DND-41 (cell line): ENCODE measurements at regions not wholly inside any gene's neighbourhood (a gene's known extent, or its start where the extent isn't known, plus 50 kb on each side); places are given as distances from the start of the nearest gene placed in this dataset.
"Not testable (repeated sequence)": the region's sequence is repeated elsewhere in the genome, so short reads cannot be mapped to it uniquely, and the experiment has no call there.

Experiments used
- ATAC-seq: fragments of 200-7000 bp; cut with Tn5 transposase; 3 replicates; pipeline ENCODE4 v1.9.1; 2021; ENCODE audit warnings: low read depth; ENCODE audit not compliant: insufficient read depth
- DNase-seq: peaks from one replicate; pipeline ENCODE4 v3.0.0-alpha.2; 2020
- H2AFZ ChIP-seq: 2 replicates; pipeline ENCODE4 v1.6.0; 2012; ENCODE audit warnings: low read depth, low read length
- H3K27ac ChIP-seq: 2 replicates; pipeline ENCODE4 v1.5.1; 2012; ENCODE audit warnings: low read length, inconsistent platforms
- H3K27me3 ChIP-seq: fragments of 200-600 bp; sonication (generic); 2 replicates; pipeline ENCODE4 v1.6.0; 2012; ENCODE audit warnings: low read length, mild to moderate bottlenecking, inconsistent platforms; ENCODE audit not compliant: insufficient read depth, poor library complexity
- H3K36me3 ChIP-seq: 2 replicates; pipeline ENCODE4 v1.5.1; 2012; ENCODE audit warnings: low read length, inconsistent platforms; ENCODE audit not compliant: insufficient read depth
- H3K4me1 ChIP-seq: 2 replicates; pipeline ENCODE4 v1.5.1; 2012; ENCODE audit warnings: mild to moderate bottlenecking, low read length; ENCODE audit not compliant: insufficient read depth
- H3K4me2 ChIP-seq: 2 replicates; pipeline ENCODE4 v1.6.0; 2012; ENCODE audit warnings: mild to moderate bottlenecking, moderate library complexity, low read length, inconsistent platforms; ENCODE audit not compliant: insufficient read depth
- H3K4me3 ChIP-seq, 2 experiments: fragments of 200-600 bp in 1 of 2; shearing (Covaris generic) in 1 of 2; 2 replicates each; pipeline ENCODE4 v1.5.1; 2012 to 2016; ENCODE audit warnings: inconsistent platforms in 2 of 2, low read length in 2 of 2, mild to moderate bottlenecking in 2 of 2, low read depth in 1 of 2, moderate library complexity in 1 of 2
- H3K79me2 ChIP-seq: 2 replicates; pipeline ENCODE4 v1.6.0; 2012; ENCODE audit warnings: low read length, inconsistent platforms; ENCODE audit not compliant: insufficient read depth
- H3K9ac ChIP-seq: 2 replicates; pipeline ENCODE4 v1.6.0; 2012; ENCODE audit warnings: low read depth, mild to moderate bottlenecking, inconsistent platforms, low read length, moderate library complexity
- H3K9me3 ChIP-seq: 2 replicates; pipeline ENCODE4 v1.5.1; 2012; ENCODE audit warnings: low read length, moderate library complexity, mild to moderate bottlenecking, inconsistent platforms; ENCODE audit not compliant: insufficient read depth, severe bottlenecking
- H4K20me1 ChIP-seq: 2 replicates; pipeline ENCODE4 v1.6.0; 2012; ENCODE audit warnings: low read length; ENCODE audit not compliant: insufficient read depth
- EZH2 ChIP-seq: IDR thresholded peaks from 3 replicates; pipeline ENCODE4 v1.6.1; 2012; ENCODE audit warnings: borderline replicate concordance, low read depth, mild to moderate bottlenecking, moderate library complexity, low read length, inconsistent platforms; ENCODE audit not compliant: severe bottlenecking
- TF ChIP-seq, protein P1 (sequence below): IDR thresholded peaks from 2 replicates; pipeline ENCODE4 v1.5.1; 2012; ENCODE audit warnings: borderline replicate concordance, low read length, moderate library complexity, mild to moderate bottlenecking; ENCODE audit not compliant: poor library complexity, severe bottlenecking; ENCODE audit errors: extremely low read depth

DNA sequence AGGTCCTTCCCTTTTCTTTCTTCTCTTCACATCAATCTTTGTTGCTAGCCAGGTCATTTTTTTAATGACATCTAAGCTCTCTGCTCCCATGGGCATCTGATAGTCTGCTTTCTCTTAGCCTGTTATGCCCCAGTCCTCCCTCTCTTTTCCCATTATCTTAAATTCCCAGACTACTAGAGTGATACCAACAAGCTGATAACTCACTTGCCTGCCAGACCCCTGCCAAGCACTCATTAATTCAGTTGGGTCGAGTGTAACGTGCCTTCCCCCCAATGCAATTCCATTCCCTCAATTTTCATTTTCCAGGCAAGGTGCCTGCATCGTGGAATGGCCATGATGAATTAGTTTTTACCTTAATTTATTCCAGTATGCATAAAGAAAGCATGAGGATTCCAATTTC lies 450.8 kb upstream of the ADAMTS9 start:
- no peaks in the 10 kb centered on the region for H3K36me3 ChIP-seq
- no peaks in the 10 kb centered on the region for H3K4me1 ChIP-seq
- no peak overlapping the region for H2AFZ ChIP-seq
- H3K4me3 ChIP-seq: no peak overlapping the region
- peaks cover 2% of the 10 kb centered on the region for H3K9me3 ChIP-seq
- H3K27me3 ChIP-seq: no peaks in the 10 kb centered on the region
- H3K4me2 ChIP-seq: no peak overlapping the region
- no peaks in the 10 kb centered on the region for H3K79me2 ChIP-seq
- no peak overlapping the region for H3K27ac ChIP-seq
- H3K9ac ChIP-seq: no peak overlapping the region
- ATAC-seq: no peak
- TF ChIP-seq, protein P1, sequence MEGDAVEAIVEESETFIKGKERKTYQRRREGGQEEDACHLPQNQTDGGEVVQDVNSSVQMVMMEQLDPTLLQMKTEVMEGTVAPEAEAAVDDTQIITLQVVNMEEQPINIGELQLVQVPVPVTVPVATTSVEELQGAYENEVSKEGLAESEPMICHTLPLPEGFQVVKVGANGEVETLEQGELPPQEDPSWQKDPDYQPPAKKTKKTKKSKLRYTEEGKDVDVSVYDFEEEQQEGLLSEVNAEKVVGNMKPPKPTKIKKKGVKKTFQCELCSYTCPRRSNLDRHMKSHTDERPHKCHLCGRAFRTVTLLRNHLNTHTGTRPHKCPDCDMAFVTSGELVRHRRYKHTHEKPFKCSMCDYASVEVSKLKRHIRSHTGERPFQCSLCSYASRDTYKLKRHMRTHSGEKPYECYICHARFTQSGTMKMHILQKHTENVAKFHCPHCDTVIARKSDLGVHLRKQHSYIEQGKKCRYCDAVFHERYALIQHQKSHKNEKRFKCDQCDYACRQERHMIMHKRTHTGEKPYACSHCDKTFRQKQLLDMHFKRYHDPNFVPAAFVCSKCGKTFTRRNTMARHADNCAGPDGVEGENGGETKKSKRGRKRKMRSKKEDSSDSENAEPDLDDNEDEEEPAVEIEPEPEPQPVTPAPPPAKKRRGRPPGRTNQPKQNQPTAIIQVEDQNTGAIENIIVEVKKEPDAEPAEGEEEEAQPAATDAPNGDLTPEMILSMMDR: no peak
- TF ChIP-seq EZH2: no peak
- no peaks in the 10 kb centered on the region for H4K20me1 ChIP-seq
- DNase-seq: no peak

DNA sequence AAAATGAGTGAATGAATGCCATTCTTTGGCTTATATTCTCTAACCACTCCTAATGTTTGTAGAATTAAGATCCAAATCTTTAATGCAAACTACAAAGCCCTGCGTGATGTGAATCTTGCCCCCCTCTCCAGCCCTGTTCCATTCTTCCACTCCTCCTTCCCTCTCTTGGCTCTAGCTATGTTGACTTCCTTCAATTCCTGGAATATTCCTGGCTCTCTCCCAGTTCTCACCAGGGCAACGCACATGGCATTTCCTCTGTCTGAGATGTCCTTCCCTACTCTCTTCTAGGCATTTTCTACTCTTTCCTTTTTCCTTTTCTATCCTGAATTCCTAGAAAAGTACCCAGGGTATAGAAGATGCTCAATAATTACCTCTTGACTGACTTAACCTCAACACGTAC lies 446.0 kb upstream of the ADAMTS9 start:
- H3K79me2 ChIP-seq, ATAC-seq, H3K4me1 ChIP-seq, H3K27me3 ChIP-seq, H3K4me2 ChIP-seq, DNase-seq, H3K27ac ChIP-seq, H2AFZ ChIP-seq, H4K20me1 ChIP-seq, H3K9ac ChIP-seq, H3K4me3 ChIP-seq, H3K9me3 ChIP-seq, H3K36me3 ChIP-seq: not testable (repeated sequence)

DNA sequence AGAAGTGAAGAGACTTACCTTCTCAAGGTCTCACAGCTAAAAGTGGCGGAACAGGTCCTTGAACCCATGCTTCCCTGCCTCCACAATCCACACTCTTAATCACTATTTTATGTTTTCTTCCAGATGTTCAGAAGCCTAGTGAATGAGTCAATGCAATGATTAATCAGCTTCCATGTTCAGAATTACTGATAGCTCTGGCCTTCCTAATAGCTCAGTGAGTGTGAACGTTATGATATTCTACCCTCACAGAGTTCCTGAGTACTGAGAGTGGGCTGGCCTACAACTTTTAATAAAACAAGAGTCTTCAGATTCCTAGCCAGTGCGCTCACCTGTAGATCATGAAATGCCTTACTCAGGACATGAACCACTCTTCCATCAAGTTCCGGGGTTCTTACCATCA lies 443.0 kb upstream of the ADAMTS9 start:
- no peak overlapping the region for H2AFZ ChIP-seq
- H3K9me3 ChIP-seq: no peaks in the 10 kb centered on the region
- H3K27ac ChIP-seq: no peak overlapping the region
- no peaks in the 10 kb centered on the region for H3K79me2 ChIP-seq
- ATAC-seq: no peak
- H3K4me2 ChIP-seq: no peak overlapping the region
- TF ChIP-seq, protein P1: no peak
- TF ChIP-seq EZH2: no peak
- no peaks in the 10 kb centered on the region for H3K4me1 ChIP-seq
- H3K27me3 ChIP-seq: no peaks in the 10 kb centered on the region
- no peaks in the 10 kb centered on the region for H4K20me1 ChIP-seq
- DNase-seq: no peak
- no peak overlapping the region for H3K4me3 ChIP-seq
- H3K36me3 ChIP-seq: no peaks in the 10 kb centered on the region
- no peak overlapping the region for H3K9ac ChIP-seq

DNA sequence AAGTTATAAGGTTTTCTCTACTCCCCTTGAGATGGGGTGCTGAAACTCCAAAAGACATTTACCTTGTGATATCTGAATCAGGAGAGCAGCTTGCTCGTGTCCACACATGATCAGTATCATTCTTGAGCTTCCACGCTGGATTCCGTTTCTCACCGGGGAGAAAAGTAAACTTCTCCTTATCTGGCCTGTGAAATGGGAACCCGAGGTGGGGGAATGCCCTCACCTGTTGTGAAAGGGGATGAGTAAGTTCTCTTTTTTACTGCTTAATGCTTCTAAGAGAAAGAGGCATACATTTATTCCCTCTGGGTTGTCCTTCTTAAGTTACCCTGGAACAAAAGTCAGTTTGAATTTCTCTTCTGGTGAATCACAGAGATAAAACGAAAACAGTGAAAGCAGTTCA lies 440.5 kb upstream of the ADAMTS9 start:
- no peak overlapping the region for H3K27ac ChIP-seq
- ATAC-seq (no peak), DNase-seq (no peak)
- no peaks in the 10 kb centered on the region for H3K27me3 ChIP-seq
- no peaks in the 10 kb centered on the region for H3K36me3 ChIP-seq
- no peak overlapping the region for H3K9ac ChIP-seq
- H3K4me3 ChIP-seq: no peak overlapping the region
- no peaks in the 10 kb centered on the region for H3K79me2 ChIP-seq
- no peaks in the 10 kb centered on the region for H3K9me3 ChIP-seq
- H3K4me2 ChIP-seq: no peak overlapping the region
- TF ChIP-seq, protein P1: no peak
- TF ChIP-seq EZH2: no peak
- H4K20me1 ChIP-seq: no peaks in the 10 kb centered on the region
- H2AFZ ChIP-seq: no peak overlapping the region
- H3K4me1 ChIP-seq: no peaks in the 10 kb centered on the region
